ENCODE measurements at regions not wholly inside any gene's neighbourhood (a gene's known extent, or its start where the extent isn't known, plus 50 kb on each side); places are given as distances from the start of the nearest gene placed in this dataset.

DNA sequence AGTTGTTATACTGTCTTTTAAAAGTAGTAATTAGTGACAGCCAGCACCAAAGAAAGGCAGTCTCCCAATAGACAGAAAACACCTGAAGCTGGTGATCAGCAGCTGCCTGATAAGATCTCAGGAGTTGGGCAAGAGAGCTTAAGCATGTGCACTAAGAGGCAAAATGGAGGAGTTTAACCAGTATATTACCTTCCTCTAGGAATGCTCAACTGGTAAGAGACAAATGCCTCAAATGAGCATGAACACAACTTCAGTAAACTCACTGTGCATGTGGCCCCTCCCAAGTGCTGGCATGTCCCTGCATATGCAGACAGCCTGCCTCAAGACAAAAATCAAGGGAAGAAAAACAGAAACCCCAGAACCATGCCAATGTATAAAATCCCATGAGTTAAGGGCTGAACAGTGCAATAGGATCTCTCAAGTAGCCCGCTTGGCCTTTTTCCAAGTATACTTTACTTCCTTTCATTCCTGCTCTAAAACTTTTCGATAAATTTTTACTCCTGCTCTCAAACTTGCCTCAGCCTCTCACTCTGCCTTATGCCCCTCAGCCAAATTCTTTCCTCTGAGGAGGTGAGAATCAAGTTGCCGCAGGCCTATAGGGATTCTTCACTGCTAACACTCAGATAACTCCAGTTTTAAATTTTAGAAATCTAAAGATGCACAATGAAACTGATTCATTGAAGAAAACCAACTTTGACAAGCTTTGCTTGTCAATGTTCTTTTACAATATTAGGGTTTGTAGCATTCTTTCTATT lies 724.8 kb upstream of the RIOK2 start:
- Histone ChIP-seq H3K4me1 (ENCODE audit: insufficient read depth, low read length, poor library complexity, severe bottlenecking) (no peaks in the 10 kb centered on the region), H3K4me3 (ENCODE audit: low read depth, low read length, poor library complexity, severe bottlenecking) (no peak overlapping the region), H3K9me3 (ENCODE audit: low read depth, low read length, poor library complexity, severe bottlenecking) (no peaks in the 10 kb centered on the region), H3K27me3 (replicated peaks; ENCODE audit: insufficient read depth, low read depth, low read length, poor library complexity) (no peaks in the 10 kb centered on the region), H3K36me3 (ENCODE audit: insufficient read depth, low read length, poor library complexity, severe bottlenecking) (no peaks in the 10 kb centered on the region), H3K27ac (ENCODE audit: low read depth, low read length, poor library complexity, severe bottlenecking) (no peak overlapping the region)
- intact Hi-C loops (cut with micrococcal nuclease; ENCODE audit: unreplicated experiment): no loop called here
- BruUV-seq (replicated peaks): no TSS peak
- ChIA-PET CTCF (no interaction called here), POLR2A (ENCODE audit: low non-redundant PET) (no interaction called here)
- no peak for TF ChIP-seq EZH2 (IDR thresholded peaks at IDR 0.05; ENCODE audit: borderline replicate concordance, low read depth, low read length, poor library complexity, severe bottlenecking)
- no peak for DNase-seq (ENCODE audit: low spot score)

DNA sequence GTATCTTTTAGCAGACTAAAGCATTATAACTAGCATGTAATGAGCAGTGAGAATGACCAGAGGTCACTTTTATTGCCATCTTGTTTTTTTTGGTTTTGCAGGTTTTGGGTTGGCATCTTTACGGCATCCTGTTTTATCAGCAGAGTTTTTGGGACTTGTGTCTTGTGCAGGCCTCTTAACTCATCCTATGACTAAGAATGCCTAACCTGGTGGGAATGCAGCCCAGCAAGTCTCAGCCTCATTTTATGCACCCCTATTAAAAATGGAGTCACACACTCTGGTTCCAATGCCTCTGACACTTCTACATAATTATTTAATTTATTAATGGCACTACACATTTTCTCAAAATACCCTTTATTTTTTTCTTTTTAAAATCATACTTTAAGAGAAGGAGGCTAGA lies 726.5 kb upstream of the RIOK2 start:
- BruUV-seq (replicated peaks): no TSS peak
- ChIA-PET CTCF (no interaction called here), POLR2A (ENCODE audit: low non-redundant PET) (no interaction called here)
- H3K4me3 ChIP-seq (ENCODE audit: low read depth, low read length, poor library complexity, severe bottlenecking): no peak overlapping the region
- no peaks in the 10 kb centered on the region for H3K9me3 ChIP-seq (ENCODE audit: low read depth, low read length, poor library complexity, severe bottlenecking)
- intact Hi-C loops (cut with micrococcal nuclease; ENCODE audit: unreplicated experiment): no loop called here
- H3K27me3 ChIP-seq (replicated peaks; ENCODE audit: insufficient read depth, low read depth, low read length, poor library complexity): peaks cover 6% of the 10 kb centered on the region
- no peak overlapping the region for H3K27ac ChIP-seq (ENCODE audit: low read depth, low read length, poor library complexity, severe bottlenecking)
- TF ChIP-seq, protein P1, sequence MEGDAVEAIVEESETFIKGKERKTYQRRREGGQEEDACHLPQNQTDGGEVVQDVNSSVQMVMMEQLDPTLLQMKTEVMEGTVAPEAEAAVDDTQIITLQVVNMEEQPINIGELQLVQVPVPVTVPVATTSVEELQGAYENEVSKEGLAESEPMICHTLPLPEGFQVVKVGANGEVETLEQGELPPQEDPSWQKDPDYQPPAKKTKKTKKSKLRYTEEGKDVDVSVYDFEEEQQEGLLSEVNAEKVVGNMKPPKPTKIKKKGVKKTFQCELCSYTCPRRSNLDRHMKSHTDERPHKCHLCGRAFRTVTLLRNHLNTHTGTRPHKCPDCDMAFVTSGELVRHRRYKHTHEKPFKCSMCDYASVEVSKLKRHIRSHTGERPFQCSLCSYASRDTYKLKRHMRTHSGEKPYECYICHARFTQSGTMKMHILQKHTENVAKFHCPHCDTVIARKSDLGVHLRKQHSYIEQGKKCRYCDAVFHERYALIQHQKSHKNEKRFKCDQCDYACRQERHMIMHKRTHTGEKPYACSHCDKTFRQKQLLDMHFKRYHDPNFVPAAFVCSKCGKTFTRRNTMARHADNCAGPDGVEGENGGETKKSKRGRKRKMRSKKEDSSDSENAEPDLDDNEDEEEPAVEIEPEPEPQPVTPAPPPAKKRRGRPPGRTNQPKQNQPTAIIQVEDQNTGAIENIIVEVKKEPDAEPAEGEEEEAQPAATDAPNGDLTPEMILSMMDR (conservative IDR thresholded peaks at IDR 0.05; ENCODE audit: low read depth, low read length): no peak
- no peak for TF ChIP-seq EZH2 (IDR thresholded peaks at IDR 0.05; ENCODE audit: borderline replicate concordance, low read depth, low read length, poor library complexity, severe bottlenecking)
- H3K4me1 ChIP-seq (ENCODE audit: insufficient read depth, low read length, poor library complexity, severe bottlenecking): no peaks in the 10 kb centered on the region
- no peak for DNase-seq (ENCODE audit: low spot score)
- no peaks in the 10 kb centered on the region for H3K36me3 ChIP-seq (ENCODE audit: insufficient read depth, low read length, poor library complexity, severe bottlenecking)

DNA sequence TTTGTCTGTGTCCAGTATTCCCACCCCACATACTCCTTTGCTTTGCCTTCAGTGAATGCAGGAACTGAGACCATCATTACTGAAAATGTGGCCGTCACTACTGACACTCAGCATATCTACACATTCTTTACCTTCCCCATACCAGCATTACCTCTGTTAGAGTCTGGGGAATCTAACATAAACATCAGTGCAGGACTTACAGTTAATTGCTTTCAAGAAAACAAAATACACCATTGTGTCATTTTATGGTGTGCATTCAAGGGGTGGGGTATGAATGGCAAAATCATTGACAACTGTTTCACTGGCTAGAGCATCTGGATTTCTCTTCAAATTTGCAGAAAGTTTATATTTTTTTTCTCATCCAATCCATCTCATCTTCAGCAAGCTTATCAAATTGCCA lies 731.4 kb upstream of the RIOK2 start:
- intact Hi-C loops (cut with micrococcal nuclease; ENCODE audit: unreplicated experiment): no loop called here
- no peaks in the 10 kb centered on the region for H3K4me1 ChIP-seq (ENCODE audit: insufficient read depth, low read length, poor library complexity, severe bottlenecking)
- no TSS peak for BruUV-seq (replicated peaks)
- H3K27me3 ChIP-seq (replicated peaks; ENCODE audit: insufficient read depth, low read depth, low read length, poor library complexity): peaks cover 6% of the 10 kb centered on the region
- no peak for TF ChIP-seq EZH2 (IDR thresholded peaks at IDR 0.05; ENCODE audit: borderline replicate concordance, low read depth, low read length, poor library complexity, severe bottlenecking)
- TF ChIP-seq, protein P1 (conservative IDR thresholded peaks at IDR 0.05; ENCODE audit: low read depth, low read length): no peak
- H3K27ac ChIP-seq (ENCODE audit: low read depth, low read length, poor library complexity, severe bottlenecking): no peak overlapping the region
- H3K36me3 ChIP-seq (ENCODE audit: insufficient read depth, low read length, poor library complexity, severe bottlenecking): no peaks in the 10 kb centered on the region
- CTCF ChIA-PET: no interaction called here
- H3K4me3 ChIP-seq (ENCODE audit: low read depth, low read length, poor library complexity, severe bottlenecking): no peak overlapping the region
- DNase-seq (ENCODE audit: low spot score): no peak
- no peaks in the 10 kb centered on the region for H3K9me3 ChIP-seq (ENCODE audit: low read depth, low read length, poor library complexity, severe bottlenecking)
- POLR2A ChIA-PET (ENCODE audit: low non-redundant PET): no interaction called here

DNA sequence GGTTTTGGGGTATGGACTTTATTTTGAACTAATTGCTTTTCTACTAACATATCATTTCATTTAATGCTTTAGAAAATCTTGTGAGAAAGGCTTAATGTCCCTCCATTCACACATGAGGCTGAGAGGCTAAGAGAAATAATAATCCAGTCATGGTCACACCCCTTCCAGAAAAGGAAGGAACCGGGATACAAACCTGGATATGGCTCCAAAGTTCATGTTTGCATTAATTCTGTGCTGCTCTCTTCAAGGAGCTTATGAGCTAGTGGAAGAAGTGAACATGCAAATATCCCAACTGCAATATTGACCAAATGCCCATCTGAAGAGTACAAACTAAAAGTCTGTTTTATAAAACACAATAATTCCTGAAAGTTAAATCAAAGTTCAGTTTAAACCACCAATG lies 732.1 kb upstream of the RIOK2 start:
- no peaks in the 10 kb centered on the region for H3K36me3 ChIP-seq (ENCODE audit: insufficient read depth, low read length, poor library complexity, severe bottlenecking)
- H3K9me3 ChIP-seq (ENCODE audit: low read depth, low read length, poor library complexity, severe bottlenecking): no peaks in the 10 kb centered on the region
- H3K27me3 ChIP-seq (replicated peaks; ENCODE audit: insufficient read depth, low read depth, low read length, poor library complexity): peaks cover 6% of the 10 kb centered on the region
- no peak overlapping the region for H3K27ac ChIP-seq (ENCODE audit: low read depth, low read length, poor library complexity, severe bottlenecking)
- intact Hi-C loops (cut with micrococcal nuclease; ENCODE audit: unreplicated experiment): no loop called here
- no peak overlapping the region for H3K4me3 ChIP-seq (ENCODE audit: low read depth, low read length, poor library complexity, severe bottlenecking)
- POLR2A ChIA-PET (ENCODE audit: low non-redundant PET): no interaction called here
- CTCF ChIA-PET: no interaction called here
- BruUV-seq (replicated peaks): no TSS peak
- no peaks in the 10 kb centered on the region for H3K4me1 ChIP-seq (ENCODE audit: insufficient read depth, low read length, poor library complexity, severe bottlenecking)
- DNase-seq (ENCODE audit: low spot score): no peak
- TF ChIP-seq EZH2 (IDR thresholded peaks at IDR 0.05; ENCODE audit: borderline replicate concordance, low read depth, low read length, poor library complexity, severe bottlenecking): no peak
